ENCODE measurements at regions not wholly inside any gene's neighbourhood (a gene's known extent, or its start where the extent isn't known, plus 50 kb on each side); places are given as distances from the start of the nearest gene placed in this dataset.

DNA sequence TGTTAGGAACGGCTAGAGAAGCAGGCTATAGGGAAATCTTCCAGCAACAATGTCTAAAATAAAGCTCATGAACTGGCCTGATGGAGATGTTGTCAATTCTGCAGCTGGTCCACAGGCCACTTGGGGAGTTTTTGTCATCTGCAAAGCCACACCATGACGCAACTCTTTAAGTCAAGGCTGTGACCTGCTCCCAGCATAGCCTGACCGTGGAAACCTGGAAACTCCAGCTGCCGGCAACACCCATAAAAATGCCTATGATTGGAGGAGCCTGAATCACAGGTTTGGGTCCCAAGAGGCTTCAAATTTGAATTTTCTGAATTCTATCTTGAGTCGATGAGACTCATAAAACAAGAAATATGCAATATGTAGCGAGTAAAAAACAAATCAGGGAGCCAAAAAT, 969.2 kb upstream of the PRKX start:
- no peak for TF ChIP-seq FOXA1 (IDR thresholded peaks at IDR 0.05)
- TF ChIP-seq PKNOX1 (IDR thresholded peaks at IDR 0.05) = no peak
- no peak for TF ChIP-seq ELF4 (IDR thresholded peaks at IDR 0.05)
- TF ChIP-seq SP1 (IDR thresholded peaks at IDR 0.05) = no peak
- TF ChIP-seq ZNF384 (IDR thresholded peaks at IDR 0.05) = no peak
